Right lobe of liver (tissue), 6 donors: ENCODE measurements at regions not wholly inside any gene's neighbourhood (a gene's known extent, or its start where the extent isn't known, plus 50 kb on each side); places are given as distances from the start of the nearest gene placed in this dataset.

Experiments used
- ATAC-seq, 4 donors: fragments of 200-7000 bp; cut with Tn5 transposase; one replicate each; pipeline ENCODE4 v1.9.1; 2020; ENCODE audit warnings: mild to moderate bottlenecking in 4 of 4, moderate library complexity in 4 of 4
- DNase-seq, 3 donors: peaks; one replicate each; pipeline ENCODE4 v3.0.0-alpha.2; 2020
- H3K27ac ChIP-seq, 3 donors: fragments of 200-600 bp; one replicate each; pipeline ENCODE4 v1.8.0; 2022
- H3K27me3 ChIP-seq, 2 donors: fragments of 200-600 bp; one replicate each; pipeline ENCODE4 v1.8.0; 2022
- H3K36me3 ChIP-seq, 4 donors: fragments of 200-600 bp; sonication (generic) in 1 of 4; one replicate each; pipeline versions ENCODE4 v1.5.1 to v1.8.0; 2017 to 2022; ENCODE audit warnings: control low read depth in 1 of 4
- H3K4me1 ChIP-seq, 4 donors: fragments of 200-600 bp; sonication (generic) in 1 of 4; one replicate each; pipeline versions ENCODE4 v1.5.1 to v1.8.0; 2017 to 2022; ENCODE audit warnings: control low read depth in 1 of 4
- H3K4me3 ChIP-seq, 3 donors: fragments of 200-600 bp; one replicate each; pipeline ENCODE4 v1.8.0; 2022
- H3K9me3 ChIP-seq, 4 donors: fragments of 200-600 bp; sonication (generic) in 1 of 4; one replicate each; pipeline versions ENCODE4 v1.5.1 to v1.8.0; 2017 to 2022; ENCODE audit warnings: control low read depth in 1 of 4
- CTCF ChIP-seq, 4 donors: fragments of 200-600 bp in 3 of 4; fragments of 450-650 bp in 1 of 4; IDR thresholded peaks; one replicate each; pipeline versions ENCODE4 v1.5.1 to v1.8.0; 2016 to 2022; ENCODE audit warnings: antibody characterized with exemption in 4 of 4, mild to moderate bottlenecking in 2 of 4
- POLR2A ChIP-seq: fragments of 450-650 bp; IDR thresholded peaks from one replicate; pipeline ENCODE4 v1.6.1; 2017; ENCODE audit warnings: antibody characterized with exemption, mild to moderate bottlenecking
- WGBS: methylation state at CpG from one replicate; pipeline ENCODE4 v1.1.6; 2018; ENCODE audit warnings: low coverage, low lambda C conversion rate; ENCODE audit not compliant: insufficient coverage; ENCODE audit errors: missing lambda C conversion rate; 5-methylcytosine and 5-hydroxymethylcytosine counted together
- intact Hi-C, 2 donors: fragments of 100-400 bp; cut with DNase I; formaldehyde crosslinking; loops; one replicate each; pipeline versions ENCODE4 v1.11.2 to v1.14.1; 2022
- donor health status: DM: no; HTN: yes; CAD: no.
- donor health status: DM: no; HTN: no; CAD: no.
- donor health status: DM: no; HTN: no; CAD: no.
- donor health status: DM: no; HTN: yes; CAD: no.
- donor health status: DM: no; HTN: yes; CAD: no.

- DNase-seq: no peak
- no peak for TF ChIP-seq POLR2A
- TF ChIP-seq CTCF (IDR thresholded peaks at IDR 0.05): no peak
- Histone ChIP-seq H3K9me3 (no peaks in the 10 kb centered on the region), H3K4me3 (no peak overlapping the region), H3K27ac (no peak overlapping the region), H3K4me1 (no peaks in the 10 kb centered on the region), H3K27me3 (no peaks in the 10 kb centered on the region), H3K36me3 (no peaks in the 10 kb centered on the region)
- 54% methylated on average over 5 of the region's 5 CpGs for whole genome bisulfite sequencing
- intact Hi-C loops: no loop called here
- no peak for ATAC-seq
Observed at GRCh38 chr15:61584410-61584809, 355.3 kb upstream of the RORA start.

- WGBS: 0% methylated on average over 1 of the region's 1 CpG
- intact Hi-C loops: no loop called here
- Histone ChIP-seq H3K27ac (no peak overlapping the region), H3K4me1 (no peaks in the 10 kb centered on the region), H3K27me3 (no peaks in the 10 kb centered on the region), H3K36me3 (no peaks in the 10 kb centered on the region), H3K9me3 (no peaks in the 10 kb centered on the region), H3K4me3 (no peak overlapping the region)
- ATAC-seq: no peak
- TF ChIP-seq POLR2A: no peak
- TF ChIP-seq CTCF (IDR thresholded peaks at IDR 0.05): no peak
- DNase-seq: no peak
Observed at GRCh38 chr15:61582092-61582491, 353.0 kb upstream of the RORA start.

- no peak for DNase-seq
- H3K36me3 ChIP-seq: no peaks in the 10 kb centered on the region
- WGBS: 71% methylated on average over 1 of the region's 1 CpG
- H3K9me3 ChIP-seq: no peaks in the 10 kb centered on the region
- H3K27me3 ChIP-seq: no peaks in the 10 kb centered on the region
- H3K4me3 ChIP-seq: no peak overlapping the region
- no peak overlapping the region for H3K27ac ChIP-seq
- intact Hi-C loops: no loop called here
- no peaks in the 10 kb centered on the region for H3K4me1 ChIP-seq
- TF ChIP-seq CTCF (IDR thresholded peaks at IDR 0.05): no peak
- no peak for TF ChIP-seq POLR2A
- ATAC-seq: no peak
Observed at GRCh38 chr15:61575597-61575996, 346.5 kb upstream of the RORA start.

- Histone ChIP-seq H3K4me3 (no peak overlapping the region), H3K4me1 (no peaks in the 10 kb centered on the region), H3K9me3 (no peaks in the 10 kb centered on the region), H3K27me3 (no peaks in the 10 kb centered on the region), H3K27ac (no peak overlapping the region), H3K36me3 (no peaks in the 10 kb centered on the region)
- TF ChIP-seq POLR2A (no peak), CTCF (IDR thresholded peaks at IDR 0.05) (no peak)
- DNase-seq (no peak), ATAC-seq (no peak)
- WGBS: 75% methylated on average over 1 of the region's 1 CpG
- intact Hi-C loops: no loop called here
Observed at GRCh38 chr15:61571026-61571425, 341.9 kb upstream of the RORA start.

- WGBS: 67% methylated on average over 3 of the region's 3 CpGs
- H3K27me3 ChIP-seq: no peaks in the 10 kb centered on the region
- no peak overlapping the region for H3K27ac ChIP-seq
- no peak for ATAC-seq
- TF ChIP-seq CTCF (IDR thresholded peaks at IDR 0.05) (no peak), POLR2A (no peak)
- no peak for DNase-seq
- H3K4me1 ChIP-seq: no peaks in the 10 kb centered on the region
- no peak overlapping the region for H3K4me3 ChIP-seq
- no peaks in the 10 kb centered on the region for H3K9me3 ChIP-seq
- intact Hi-C loops: no loop called here
- H3K36me3 ChIP-seq: no peaks in the 10 kb centered on the region
Observed at GRCh38 chr15:61564785-61565184, 335.7 kb upstream of the RORA start.
